ENCODE measurements at regions not wholly inside any gene's neighbourhood (a gene's known extent, or its start where the extent isn't known, plus 50 kb on each side); places are given as distances from the start of the nearest gene placed in this dataset.

GRCh38 chr9:30524311-30524710 is 1860.1 kb upstream of the ACO1 start:
- Histone ChIP-seq H3K4me3 (replicated peaks in 1 of 3; ENCODE audit: insufficient read depth in 1 of 3, low read depth in 2 of 3, low read length in 3 of 3) (no peak overlapping the region), H3K4me2 (ENCODE audit: low read depth, low read length) (no peak overlapping the region), H3K9me3 (ENCODE audit: low read length) (no peaks in the 10 kb centered on the region), H3K4me1 (ENCODE audit: insufficient read depth, low read length) (no peaks in the 10 kb centered on the region), H2AFZ (ENCODE audit: low read length) (no peak overlapping the region), H3K27me3 (ENCODE audit: control insufficient read depth in 1 of 2, insufficient read depth in 2 of 2, low read length in 2 of 2) (no peaks in the 10 kb centered on the region), H3K36me3 (replicated peaks in 1 of 2; ENCODE audit: control insufficient read depth in 1 of 2, insufficient read depth in 2 of 2, low read length in 2 of 2) (no peaks in the 10 kb centered on the region), H3K79me2 (ENCODE audit: insufficient read depth, low read length) (no peaks in the 10 kb centered on the region), H3K27ac (ENCODE audit: extremely low read length, insufficient read depth, low read length) (no peak overlapping the region), H3K9ac (ENCODE audit: insufficient read depth, low read depth, low read length) (no peak overlapping the region), H4K20me1 (ENCODE audit: insufficient read depth, low read length) (no peaks in the 10 kb centered on the region)
- ATAC-seq (no peak), FAIRE-seq (no peak), DNase-seq (ENCODE audit: low spot score) (no peak)
- POLR2A ChIA-PET = no interaction called here
- WGBS (ENCODE audit: low lambda C conversion rate) = 0% methylated on average over 1 of the region's 1 CpG
- no peak for TF ChIP-seq ZNF232 (CRISPR knock-in tag; IDR thresholded peaks at IDR 0.05; ENCODE audit: borderline replicate concordance)
- no peak for TF ChIP-seq PRMT3 (CRISPR knock-in tag; IDR thresholded peaks at IDR 0.05; ENCODE audit: borderline replicate concordance, low read depth)
- TF ChIP-seq PHB2 (IDR thresholded peaks at IDR 0.05; ENCODE audit: partially characterized antibody) = no peak
- TF ChIP-seq, protein P1, sequence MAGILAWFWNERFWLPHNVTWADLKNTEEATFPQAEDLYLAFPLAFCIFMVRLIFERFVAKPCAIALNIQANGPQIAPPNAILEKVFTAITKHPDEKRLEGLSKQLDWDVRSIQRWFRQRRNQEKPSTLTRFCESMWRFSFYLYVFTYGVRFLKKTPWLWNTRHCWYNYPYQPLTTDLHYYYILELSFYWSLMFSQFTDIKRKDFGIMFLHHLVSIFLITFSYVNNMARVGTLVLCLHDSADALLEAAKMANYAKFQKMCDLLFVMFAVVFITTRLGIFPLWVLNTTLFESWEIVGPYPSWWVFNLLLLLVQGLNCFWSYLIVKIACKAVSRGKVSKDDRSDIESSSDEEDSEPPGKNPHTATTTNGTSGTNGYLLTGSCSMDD (CRISPR knock-in tag; IDR thresholded peaks at IDR 0.05) = no peak
- TF ChIP-seq NFRKB (IDR thresholded peaks at IDR 0.05) = no peak
- no peak for TF ChIP-seq RARA (CRISPR knock-in tag; IDR thresholded peaks at IDR 0.05)
- TF ChIP-seq ZNF274 (CRISPR knock-in tag; IDR thresholded peaks at IDR 0.05) = no peak
- no TSS peak for BruUV-seq (replicated peaks)
- in situ Hi-C loops (cut with HindIII; ENCODE audit: extremely low pct_ligation_motif_present, low pct_unique_long_range_greater_than_20kb) = no loop called here
- CTCF ChIA-PET (ENCODE audit: low intra/inter-chr PET ratio, low total read pairs) = no interaction called here
- intact Hi-C loops (cut with micrococcal nuclease; ENCODE audit: unreplicated experiment) = no loop called here

- no peak for DNase-seq (ENCODE audit: low spot score)
- Histone ChIP-seq H3K36me3 (replicated peaks in 1 of 2; ENCODE audit: control insufficient read depth in 1 of 2, insufficient read depth in 2 of 2, low read length in 2 of 2) (no peaks in the 10 kb centered on the region), H3K27me3 (ENCODE audit: control insufficient read depth in 1 of 2, insufficient read depth in 2 of 2, low read length in 2 of 2) (no peaks in the 10 kb centered on the region), H3K4me2 (ENCODE audit: low read depth, low read length) (no peak overlapping the region), H4K20me1 (ENCODE audit: insufficient read depth, low read length) (no peaks in the 10 kb centered on the region), H3K9ac (ENCODE audit: insufficient read depth, low read depth, low read length) (no peak overlapping the region), H2AFZ (ENCODE audit: low read length) (no peak overlapping the region), H3K4me3 (replicated peaks in 1 of 3; ENCODE audit: insufficient read depth in 1 of 3, low read depth in 2 of 3, low read length in 3 of 3) (no peak overlapping the region), H3K9me3 (ENCODE audit: low read length) (peaks cover 10% of the 10 kb centered on the region; the same call in 1 of the 2 replicates), H3K4me1 (ENCODE audit: insufficient read depth, low read length) (no peaks in the 10 kb centered on the region), H3K79me2 (ENCODE audit: insufficient read depth, low read length) (no peaks in the 10 kb centered on the region), H3K27ac (ENCODE audit: extremely low read length, insufficient read depth, low read length) (no peak overlapping the region)
- intact Hi-C loops (cut with micrococcal nuclease; ENCODE audit: unreplicated experiment) (no loop called here), in situ Hi-C loops (cut with HindIII; ENCODE audit: extremely low pct_ligation_motif_present, low pct_unique_long_range_greater_than_20kb) (no loop called here)
- no peak for FAIRE-seq
- no peak for ATAC-seq
- ChIA-PET POLR2A (no interaction called here), CTCF (ENCODE audit: low intra/inter-chr PET ratio, low total read pairs) (no interaction called here)
- BruUV-seq (replicated peaks) = no TSS peak
- WGBS (ENCODE audit: low lambda C conversion rate) = 10% methylated on average over 3 of the region's 3 CpGs
- no peak for TF ChIP-seq ZNF362 (CRISPR knock-in tag; IDR thresholded peaks at IDR 0.05; ENCODE audit: borderline replicate concordance)
- TF ChIP-seq PTBP1 (IDR thresholded peaks at IDR 0.05; ENCODE audit: low read depth, low read length, poor library complexity, severe bottlenecking) = no peak
- TF ChIP-seq ZFP36L1 (CRISPR knock-in tag; IDR thresholded peaks at IDR 0.05) = no peak
- TF ChIP-seq ZNF292 (CRISPR knock-in tag; IDR thresholded peaks at IDR 0.05; ENCODE audit: borderline replicate concordance, low read depth) = no peak
- TF ChIP-seq, protein P2, sequence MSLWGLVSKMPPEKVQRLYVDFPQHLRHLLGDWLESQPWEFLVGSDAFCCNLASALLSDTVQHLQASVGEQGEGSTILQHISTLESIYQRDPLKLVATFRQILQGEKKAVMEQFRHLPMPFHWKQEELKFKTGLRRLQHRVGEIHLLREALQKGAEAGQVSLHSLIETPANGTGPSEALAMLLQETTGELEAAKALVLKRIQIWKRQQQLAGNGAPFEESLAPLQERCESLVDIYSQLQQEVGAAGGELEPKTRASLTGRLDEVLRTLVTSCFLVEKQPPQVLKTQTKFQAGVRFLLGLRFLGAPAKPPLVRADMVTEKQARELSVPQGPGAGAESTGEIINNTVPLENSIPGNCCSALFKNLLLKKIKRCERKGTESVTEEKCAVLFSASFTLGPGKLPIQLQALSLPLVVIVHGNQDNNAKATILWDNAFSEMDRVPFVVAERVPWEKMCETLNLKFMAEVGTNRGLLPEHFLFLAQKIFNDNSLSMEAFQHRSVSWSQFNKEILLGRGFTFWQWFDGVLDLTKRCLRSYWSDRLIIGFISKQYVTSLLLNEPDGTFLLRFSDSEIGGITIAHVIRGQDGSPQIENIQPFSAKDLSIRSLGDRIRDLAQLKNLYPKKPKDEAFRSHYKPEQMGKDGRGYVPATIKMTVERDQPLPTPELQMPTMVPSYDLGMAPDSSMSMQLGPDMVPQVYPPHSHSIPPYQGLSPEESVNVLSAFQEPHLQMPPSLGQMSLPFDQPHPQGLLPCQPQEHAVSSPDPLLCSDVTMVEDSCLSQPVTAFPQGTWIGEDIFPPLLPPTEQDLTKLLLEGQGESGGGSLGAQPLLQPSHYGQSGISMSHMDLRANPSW (CRISPR knock-in tag; IDR thresholded peaks at IDR 0.05; ENCODE audit: borderline replicate concordance) = no peak
- no peak for TF ChIP-seq NR2F2 (IDR thresholded peaks at IDR 0.05; ENCODE audit: borderline replicate concordance, low read depth)
- no peak for TF ChIP-seq HHEX (CRISPR knock-in tag; IDR thresholded peaks at IDR 0.05)
Measured at GRCh38 chr9:30534455-30534854, 1850.0 kb upstream of the ACO1 start.
